ENCODE measurements at regions not wholly inside any gene's neighbourhood (a gene's known extent, or its start where the extent isn't known, plus 50 kb on each side); places are given as distances from the start of the nearest gene placed in this dataset.
"Not testable (repeated sequence)": the region's sequence is repeated elsewhere in the genome, so short reads cannot be mapped to it uniquely, and the experiment has no call there.

DNA sequence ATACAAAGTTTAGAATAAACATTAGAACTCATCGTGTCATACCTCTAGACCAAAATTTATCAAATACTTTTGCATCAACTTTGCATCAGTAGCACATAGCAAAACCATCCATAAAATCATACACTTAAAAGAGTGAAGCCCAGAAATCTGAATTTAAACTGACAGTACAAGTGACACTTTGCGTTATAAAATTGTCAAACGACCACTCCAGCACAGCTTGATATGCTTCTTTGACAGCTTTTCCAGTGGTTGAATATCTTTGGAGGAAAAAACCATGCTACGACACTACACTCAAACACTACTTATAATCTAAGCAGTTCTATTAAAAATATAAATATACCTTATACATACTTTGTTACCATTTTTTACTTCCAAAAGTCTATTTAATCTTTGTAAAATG lies 1644.4 kb downstream of the STIM2 start:
- no peak overlapping the region for H3K4me3 ChIP-seq (ENCODE audit: insufficient read depth, low read depth, low read length)
- H3K9me3 ChIP-seq (ENCODE audit: control insufficient read depth, low read length) = no peaks in the 10 kb centered on the region
- H3K4me1 ChIP-seq (ENCODE audit: control insufficient read depth, insufficient read depth, low read length) = no peaks in the 10 kb centered on the region
- 94 to 96% methylated on average over 3 to 4 of the region's 4 CpGs for WGBS, 2 experiments
- H3K27me3 ChIP-seq (ENCODE audit: control insufficient read depth, insufficient read depth, low read length, poor library complexity, severe bottlenecking) = no peaks in the 10 kb centered on the region
- H3K27ac ChIP-seq (ENCODE audit: insufficient read depth, low read depth, low read length, poor library complexity, severe bottlenecking) = no peak overlapping the region
- H3K36me3 ChIP-seq (ENCODE audit: control insufficient read depth, insufficient read depth, low read length) = no peaks in the 10 kb centered on the region

GRCh38 chr4:28508636-28509035 lies 1648.0 kb downstream of the STIM2 start:
- Histone ChIP-seq H3K27ac (ENCODE audit: insufficient read depth, low read depth, low read length, poor library complexity, severe bottlenecking) (no peak overlapping the region), H3K9me3 (ENCODE audit: control insufficient read depth, low read length) (no peaks in the 10 kb centered on the region), H3K36me3 (ENCODE audit: control insufficient read depth, insufficient read depth, low read length) (no peaks in the 10 kb centered on the region), H3K4me1 (ENCODE audit: control insufficient read depth, insufficient read depth, low read length) (no peaks in the 10 kb centered on the region), H3K4me3 (ENCODE audit: insufficient read depth, low read depth, low read length) (no peak overlapping the region), H3K27me3 (ENCODE audit: control insufficient read depth, insufficient read depth, low read length, poor library complexity, severe bottlenecking) (no peaks in the 10 kb centered on the region)
- 91 to 97% methylated on average over 9 of the region's 9 CpGs for WGBS, 2 experiments

GRCh38 chr4:28514766-28515165 lies 1654.1 kb downstream of the STIM2 start:
- not testable (repeated sequence) for H3K4me3 ChIP-seq (ENCODE audit: insufficient read depth, low read depth, low read length); H3K27ac ChIP-seq (ENCODE audit: insufficient read depth, low read depth, low read length, poor library complexity, severe bottlenecking); H3K36me3 ChIP-seq (ENCODE audit: control insufficient read depth, insufficient read depth, low read length); H3K9me3 ChIP-seq (ENCODE audit: control insufficient read depth, low read length); H3K4me1 ChIP-seq (ENCODE audit: control insufficient read depth, insufficient read depth, low read length); H3K27me3 ChIP-seq (ENCODE audit: control insufficient read depth, insufficient read depth, low read length, poor library complexity, severe bottlenecking)
- WGBS, 2 experiments = 93 to 95% methylated on average over 30 of the region's 30 CpGs

GRCh38 chr4:28518561-28519165 lies 1658.0 kb downstream of the STIM2 start:
- no peaks in the 10 kb centered on the region for H3K9me3 ChIP-seq (ENCODE audit: control insufficient read depth, low read length)
- no peaks in the 10 kb centered on the region for H3K36me3 ChIP-seq (ENCODE audit: control insufficient read depth, insufficient read depth, low read length)
- whole genome bisulfite sequencing, 2 experiments = 100% methylated on average over 1 of the region's 1 CpG
- H3K27ac ChIP-seq (ENCODE audit: insufficient read depth, low read depth, low read length, poor library complexity, severe bottlenecking) = no peak overlapping the region
- H3K4me3 ChIP-seq (ENCODE audit: insufficient read depth, low read depth, low read length) = no peak overlapping the region
- H3K4me1 ChIP-seq (ENCODE audit: control insufficient read depth, insufficient read depth, low read length) = no peaks in the 10 kb centered on the region
- no peaks in the 10 kb centered on the region for H3K27me3 ChIP-seq (ENCODE audit: control insufficient read depth, insufficient read depth, low read length, poor library complexity, severe bottlenecking)

DNA sequence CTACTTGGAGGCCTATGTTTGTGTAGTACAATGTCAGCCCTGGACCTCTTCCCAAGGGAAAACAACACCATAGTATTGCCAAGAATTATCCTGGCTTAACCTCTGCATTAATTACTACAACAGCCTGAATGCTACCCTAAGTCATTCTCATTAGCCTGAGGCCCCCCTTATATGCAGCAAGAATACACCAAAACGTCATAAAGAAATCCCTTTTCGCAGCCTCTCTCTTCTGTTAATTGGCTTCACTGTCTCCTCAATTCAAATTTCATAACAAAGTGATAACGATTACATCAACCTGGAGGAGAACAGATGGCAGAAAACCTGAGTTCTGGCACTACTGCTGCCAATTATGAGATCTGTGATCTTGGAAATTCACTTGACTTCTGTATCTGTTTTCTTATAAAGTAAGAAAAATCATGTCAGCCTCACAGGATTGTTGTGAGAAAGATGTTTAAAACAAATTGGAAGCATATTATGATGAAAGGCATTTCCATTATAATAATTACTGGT lies 1663.1 kb downstream of the STIM2 start:
- no peak overlapping the region for H3K27ac ChIP-seq (ENCODE audit: insufficient read depth, low read depth, low read length, poor library complexity, severe bottlenecking)
- H3K27me3 ChIP-seq (ENCODE audit: control insufficient read depth, insufficient read depth, low read length, poor library complexity, severe bottlenecking) = no peaks in the 10 kb centered on the region
- 93 to 94% methylated on average over 3 of the region's 3 CpGs for WGBS, 2 experiments
- no peaks in the 10 kb centered on the region for H3K4me1 ChIP-seq (ENCODE audit: control insufficient read depth, insufficient read depth, low read length)
- no peaks in the 10 kb centered on the region for H3K36me3 ChIP-seq (ENCODE audit: control insufficient read depth, insufficient read depth, low read length)
- no peaks in the 10 kb centered on the region for H3K9me3 ChIP-seq (ENCODE audit: control insufficient read depth, low read length)
- no peak overlapping the region for H3K4me3 ChIP-seq (ENCODE audit: insufficient read depth, low read depth, low read length)

- H3K9me3 ChIP-seq (ENCODE audit: control insufficient read depth, low read length) = no peaks in the 10 kb centered on the region
- H3K4me1 ChIP-seq (ENCODE audit: control insufficient read depth, insufficient read depth, low read length) = no peaks in the 10 kb centered on the region
- H3K4me3 ChIP-seq (ENCODE audit: insufficient read depth, low read depth, low read length) = no peak overlapping the region
- no peaks in the 10 kb centered on the region for H3K36me3 ChIP-seq (ENCODE audit: control insufficient read depth, insufficient read depth, low read length)
- no peaks in the 10 kb centered on the region for H3K27me3 ChIP-seq (ENCODE audit: control insufficient read depth, insufficient read depth, low read length, poor library complexity, severe bottlenecking)
- no peak overlapping the region for H3K27ac ChIP-seq (ENCODE audit: insufficient read depth, low read depth, low read length, poor library complexity, severe bottlenecking)
- 83% methylated on average over 1 of the region's 2 CpGs; no CpG with 5 or more reads in 1 of the 2 experiments for WGBS, 2 experiments
These were observed 1675.5 kb downstream of the STIM2 start for GRCh38 chr4:28536124-28536523.

DNA sequence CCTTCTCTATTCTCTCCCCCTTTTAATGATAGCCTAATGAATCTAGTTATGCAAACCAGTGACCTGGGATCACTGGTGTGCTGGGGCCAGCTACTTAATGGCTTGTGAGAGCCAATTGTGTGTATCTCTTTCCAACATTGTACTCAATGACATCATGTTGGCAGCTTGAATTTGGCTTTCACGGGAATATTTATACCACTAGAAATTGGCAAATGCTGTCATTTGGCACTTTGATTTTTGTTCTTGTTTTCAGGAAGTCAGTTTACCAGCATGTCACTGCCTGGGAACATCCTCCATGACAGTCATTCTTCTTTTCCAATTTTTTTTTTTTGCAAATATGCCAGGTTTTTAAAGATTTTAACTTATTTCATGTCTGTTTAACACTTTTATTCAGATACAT lies 1685.3 kb downstream of the STIM2 start:
- Histone ChIP-seq H3K4me1 (ENCODE audit: control insufficient read depth, insufficient read depth, low read length) (no peaks in the 10 kb centered on the region), H3K27me3 (ENCODE audit: control insufficient read depth, insufficient read depth, low read length, poor library complexity, severe bottlenecking) (no peaks in the 10 kb centered on the region), H3K9me3 (ENCODE audit: control insufficient read depth, low read length) (no peaks in the 10 kb centered on the region), H3K27ac (ENCODE audit: insufficient read depth, low read depth, low read length, poor library complexity, severe bottlenecking) (no peak overlapping the region), H3K4me3 (ENCODE audit: insufficient read depth, low read depth, low read length) (no peak overlapping the region), H3K36me3 (ENCODE audit: control insufficient read depth, insufficient read depth, low read length) (no peaks in the 10 kb centered on the region)
- 87 to 90% methylated on average over 1 of the region's 1 CpG for WGBS, 2 experiments

DNA sequence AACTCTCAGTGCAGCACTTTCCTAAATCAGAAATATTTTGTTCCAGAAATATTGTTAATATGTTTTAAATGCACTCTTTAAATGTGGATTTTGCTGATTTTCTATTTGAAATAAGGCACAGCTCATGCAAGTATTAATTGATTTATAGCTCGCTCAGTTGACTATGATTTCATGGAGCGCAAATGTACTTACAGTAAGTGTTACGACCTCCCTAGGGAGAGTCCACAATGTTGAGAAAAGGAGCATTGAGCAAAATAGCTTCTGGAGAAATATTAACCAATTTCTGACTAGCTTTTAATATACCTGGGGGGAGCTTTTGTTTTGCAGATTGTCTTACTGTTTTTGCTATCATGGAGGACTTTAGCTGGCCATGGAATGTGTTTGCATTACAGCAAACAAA lies 1687.5 kb downstream of the STIM2 start:
- Histone ChIP-seq H3K36me3 (ENCODE audit: control insufficient read depth, insufficient read depth, low read length) (no peaks in the 10 kb centered on the region), H3K4me3 (ENCODE audit: insufficient read depth, low read depth, low read length) (no peak overlapping the region), H3K27me3 (ENCODE audit: control insufficient read depth, insufficient read depth, low read length, poor library complexity, severe bottlenecking) (no peaks in the 10 kb centered on the region), H3K4me1 (ENCODE audit: control insufficient read depth, insufficient read depth, low read length) (no peaks in the 10 kb centered on the region), H3K27ac (ENCODE audit: insufficient read depth, low read depth, low read length, poor library complexity, severe bottlenecking) (no peak overlapping the region), H3K9me3 (ENCODE audit: control insufficient read depth, low read length) (no peaks in the 10 kb centered on the region)
- 95 to 98% methylated on average over 3 of the region's 3 CpGs for WGBS, 2 experiments

DNA sequence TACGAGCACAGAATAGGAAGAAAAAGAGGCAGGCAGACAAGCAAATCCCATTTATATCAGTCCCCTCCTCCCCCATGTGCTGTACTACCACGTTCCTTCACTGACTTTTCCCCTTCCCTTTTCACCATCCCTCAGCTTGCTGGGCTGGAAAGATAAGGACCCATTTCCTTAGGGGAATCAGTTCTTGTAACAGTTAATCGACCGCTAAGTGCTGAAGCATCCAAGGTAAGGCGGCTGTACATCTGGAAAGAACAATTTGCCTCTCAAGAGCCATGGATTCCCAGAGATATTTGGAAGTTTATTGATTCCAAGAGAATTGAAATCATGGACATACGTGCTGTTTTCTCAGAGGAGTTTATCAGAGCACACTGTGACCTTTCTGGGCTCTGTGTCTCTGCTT lies 1688.0 kb downstream of the STIM2 start:
- Histone ChIP-seq H3K27ac (ENCODE audit: insufficient read depth, low read depth, low read length, poor library complexity, severe bottlenecking) (no peak overlapping the region), H3K4me3 (ENCODE audit: insufficient read depth, low read depth, low read length) (no peak overlapping the region), H3K27me3 (ENCODE audit: control insufficient read depth, insufficient read depth, low read length, poor library complexity, severe bottlenecking) (no peaks in the 10 kb centered on the region), H3K36me3 (ENCODE audit: control insufficient read depth, insufficient read depth, low read length) (no peaks in the 10 kb centered on the region), H3K9me3 (ENCODE audit: control insufficient read depth, low read length) (no peaks in the 10 kb centered on the region), H3K4me1 (ENCODE audit: control insufficient read depth, insufficient read depth, low read length) (no peaks in the 10 kb centered on the region)
- WGBS, 2 experiments = 76 to 81% methylated on average over 6 of the region's 6 CpGs

DNA sequence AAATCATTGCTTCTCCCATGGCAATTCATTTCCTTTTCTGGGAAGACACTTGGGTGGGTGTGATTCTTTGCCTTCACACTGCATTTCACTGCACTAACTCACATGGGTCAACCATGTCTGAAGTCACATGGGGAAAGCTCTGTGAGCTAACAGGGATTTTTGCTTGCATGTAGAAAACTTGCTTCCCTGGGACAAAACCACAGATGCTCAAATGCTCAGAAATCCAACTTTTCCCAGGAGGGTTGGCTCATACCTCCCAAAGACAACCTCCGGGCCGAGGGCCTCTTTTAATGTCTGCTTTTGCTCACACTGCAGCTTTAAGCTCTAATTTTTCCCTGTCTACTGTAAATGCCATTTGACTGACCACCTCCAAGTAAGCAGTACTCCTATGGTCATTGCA lies 1695.2 kb downstream of the STIM2 start:
- Histone ChIP-seq H3K4me3 (ENCODE audit: insufficient read depth, low read depth, low read length) (no peak overlapping the region), H3K9me3 (ENCODE audit: control insufficient read depth, low read length) (no peaks in the 10 kb centered on the region), H3K4me1 (ENCODE audit: control insufficient read depth, insufficient read depth, low read length) (no peaks in the 10 kb centered on the region), H3K36me3 (ENCODE audit: control insufficient read depth, insufficient read depth, low read length) (no peaks in the 10 kb centered on the region), H3K27me3 (ENCODE audit: control insufficient read depth, insufficient read depth, low read length, poor library complexity, severe bottlenecking) (no peaks in the 10 kb centered on the region), H3K27ac (ENCODE audit: insufficient read depth, low read depth, low read length, poor library complexity, severe bottlenecking) (no peak overlapping the region)
- 91 to 96% methylated on average over 2 of the region's 2 CpGs for WGBS, 2 experiments

DNA sequence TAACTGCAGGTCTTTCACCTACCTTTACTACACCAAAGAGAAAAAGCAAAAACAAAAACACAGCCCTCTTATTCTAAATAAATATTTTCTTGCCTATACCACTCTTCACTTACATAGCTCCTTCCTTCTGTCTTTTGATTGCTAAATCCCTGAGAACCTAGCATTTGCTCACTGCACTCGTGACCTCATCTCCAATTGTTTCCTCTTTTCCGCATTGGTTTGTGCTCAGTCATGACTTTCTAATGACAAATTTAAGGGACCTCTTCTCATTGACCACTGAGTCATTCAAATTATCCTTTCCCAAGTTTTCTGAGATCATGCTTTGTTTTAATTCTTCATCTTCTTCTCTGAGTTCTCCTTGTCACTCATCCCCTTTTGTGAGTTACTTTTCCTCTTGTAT lies 1697.1 kb downstream of the STIM2 start:
- no peaks in the 10 kb centered on the region for H3K36me3 ChIP-seq (ENCODE audit: control insufficient read depth, insufficient read depth, low read length)
- H3K4me3 ChIP-seq (ENCODE audit: insufficient read depth, low read depth, low read length) = no peak overlapping the region
- H3K27me3 ChIP-seq (ENCODE audit: control insufficient read depth, insufficient read depth, low read length, poor library complexity, severe bottlenecking) = no peaks in the 10 kb centered on the region
- no peaks in the 10 kb centered on the region for H3K4me1 ChIP-seq (ENCODE audit: control insufficient read depth, insufficient read depth, low read length)
- no peaks in the 10 kb centered on the region for H3K9me3 ChIP-seq (ENCODE audit: control insufficient read depth, low read length)
- peak overlapping the region; percentile 20 for H3K27ac ChIP-seq (ENCODE audit: insufficient read depth, low read depth, low read length, poor library complexity, severe bottlenecking)
- WGBS, 2 experiments = 80 to 85% methylated on average over 2 of the region's 2 CpGs

Measured in ectodermal cell (in vitro differentiated cells).